ENCODE measurements at regions not wholly inside any gene's neighbourhood (a gene's known extent, or its start where the extent isn't known, plus 50 kb on each side); places are given as distances from the start of the nearest gene placed in this dataset.

DNA sequence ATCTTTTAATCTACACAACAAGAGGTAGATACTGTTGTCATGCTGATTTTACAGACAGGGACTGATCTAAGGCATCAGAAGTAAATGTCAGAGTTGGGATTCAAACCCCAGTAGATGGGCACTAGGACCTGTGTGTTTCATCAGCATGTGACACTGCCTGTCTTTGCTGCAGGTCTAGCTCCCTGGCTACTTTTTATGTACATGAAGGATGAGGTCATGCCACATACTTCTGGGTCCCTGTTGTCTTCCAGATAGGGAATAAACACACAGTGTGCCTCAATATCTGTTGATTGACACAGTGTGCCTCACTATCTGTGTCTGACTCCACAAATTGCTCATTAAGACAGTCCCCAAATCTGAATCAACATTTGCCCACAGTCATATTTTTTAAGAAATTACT, 106.9 kb downstream of the TFAP2B start:
- H3K27ac ChIP-seq (ENCODE audit: low read length): no peak overlapping the region
- H3K9me2 ChIP-seq (ENCODE audit: insufficient read depth, low read length): no peaks in the 10 kb centered on the region
- H3K36me3 ChIP-seq (ENCODE audit: insufficient read depth, low read length): no peaks in the 10 kb centered on the region
- no peaks in the 10 kb centered on the region for H3F3A ChIP-seq (ENCODE audit: insufficient read depth, low read length, poor library complexity, severe bottlenecking)
- TF ChIP-seq, protein P1, sequence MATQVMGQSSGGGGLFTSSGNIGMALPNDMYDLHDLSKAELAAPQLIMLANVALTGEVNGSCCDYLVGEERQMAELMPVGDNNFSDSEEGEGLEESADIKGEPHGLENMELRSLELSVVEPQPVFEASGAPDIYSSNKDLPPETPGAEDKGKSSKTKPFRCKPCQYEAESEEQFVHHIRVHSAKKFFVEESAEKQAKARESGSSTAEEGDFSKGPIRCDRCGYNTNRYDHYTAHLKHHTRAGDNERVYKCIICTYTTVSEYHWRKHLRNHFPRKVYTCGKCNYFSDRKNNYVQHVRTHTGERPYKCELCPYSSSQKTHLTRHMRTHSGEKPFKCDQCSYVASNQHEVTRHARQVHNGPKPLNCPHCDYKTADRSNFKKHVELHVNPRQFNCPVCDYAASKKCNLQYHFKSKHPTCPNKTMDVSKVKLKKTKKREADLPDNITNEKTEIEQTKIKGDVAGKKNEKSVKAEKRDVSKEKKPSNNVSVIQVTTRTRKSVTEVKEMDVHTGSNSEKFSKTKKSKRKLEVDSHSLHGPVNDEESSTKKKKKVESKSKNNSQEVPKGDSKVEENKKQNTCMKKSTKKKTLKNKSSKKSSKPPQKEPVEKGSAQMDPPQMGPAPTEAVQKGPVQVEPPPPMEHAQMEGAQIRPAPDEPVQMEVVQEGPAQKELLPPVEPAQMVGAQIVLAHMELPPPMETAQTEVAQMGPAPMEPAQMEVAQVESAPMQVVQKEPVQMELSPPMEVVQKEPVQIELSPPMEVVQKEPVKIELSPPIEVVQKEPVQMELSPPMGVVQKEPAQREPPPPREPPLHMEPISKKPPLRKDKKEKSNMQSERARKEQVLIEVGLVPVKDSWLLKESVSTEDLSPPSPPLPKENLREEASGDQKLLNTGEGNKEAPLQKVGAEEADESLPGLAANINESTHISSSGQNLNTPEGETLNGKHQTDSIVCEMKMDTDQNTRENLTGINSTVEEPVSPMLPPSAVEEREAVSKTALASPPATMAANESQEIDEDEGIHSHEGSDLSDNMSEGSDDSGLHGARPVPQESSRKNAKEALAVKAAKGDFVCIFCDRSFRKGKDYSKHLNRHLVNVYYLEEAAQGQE (IDR thresholded peaks at IDR 0.05; ENCODE audit: borderline replicate concordance): no peak
- no peak for TF ChIP-seq RAD21 (conservative IDR thresholded peaks at IDR 0.05)
- TF ChIP-seq, protein P2, sequence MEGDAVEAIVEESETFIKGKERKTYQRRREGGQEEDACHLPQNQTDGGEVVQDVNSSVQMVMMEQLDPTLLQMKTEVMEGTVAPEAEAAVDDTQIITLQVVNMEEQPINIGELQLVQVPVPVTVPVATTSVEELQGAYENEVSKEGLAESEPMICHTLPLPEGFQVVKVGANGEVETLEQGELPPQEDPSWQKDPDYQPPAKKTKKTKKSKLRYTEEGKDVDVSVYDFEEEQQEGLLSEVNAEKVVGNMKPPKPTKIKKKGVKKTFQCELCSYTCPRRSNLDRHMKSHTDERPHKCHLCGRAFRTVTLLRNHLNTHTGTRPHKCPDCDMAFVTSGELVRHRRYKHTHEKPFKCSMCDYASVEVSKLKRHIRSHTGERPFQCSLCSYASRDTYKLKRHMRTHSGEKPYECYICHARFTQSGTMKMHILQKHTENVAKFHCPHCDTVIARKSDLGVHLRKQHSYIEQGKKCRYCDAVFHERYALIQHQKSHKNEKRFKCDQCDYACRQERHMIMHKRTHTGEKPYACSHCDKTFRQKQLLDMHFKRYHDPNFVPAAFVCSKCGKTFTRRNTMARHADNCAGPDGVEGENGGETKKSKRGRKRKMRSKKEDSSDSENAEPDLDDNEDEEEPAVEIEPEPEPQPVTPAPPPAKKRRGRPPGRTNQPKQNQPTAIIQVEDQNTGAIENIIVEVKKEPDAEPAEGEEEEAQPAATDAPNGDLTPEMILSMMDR (IDR thresholded peaks at IDR 0.05; ENCODE audit: poor library complexity, severe bottlenecking): no peak
- no peak for TF ChIP-seq EZH2 (IDR thresholded peaks at IDR 0.05; ENCODE audit: borderline replicate concordance, insufficient read depth, low read length, poor library complexity, severe bottlenecking)
- no peak for TF ChIP-seq EP300 (conservative IDR thresholded peaks at IDR 0.05; ENCODE audit: poor library complexity, severe bottlenecking)
- TF ChIP-seq TAF1 (IDR thresholded peaks at IDR 0.05; ENCODE audit: low read depth): no peak
- no peak for TF ChIP-seq SMC3 (conservative IDR thresholded peaks at IDR 0.05; ENCODE audit: poor library complexity)
- TF ChIP-seq MXI1 (conservative IDR thresholded peaks at IDR 0.05; ENCODE audit: poor library complexity, severe bottlenecking): no peak
- no peak for TF ChIP-seq POLR2AphosphoS5 (IDR thresholded peaks at IDR 0.05)
- no peaks in the 10 kb centered on the region for H3K9me3 ChIP-seq (ENCODE audit: low read length)
- no peaks in the 10 kb centered on the region for H3K27me3 ChIP-seq (ENCODE audit: insufficient read depth, low read depth, low read length)
- no peaks in the 10 kb centered on the region for H4K20me1 ChIP-seq (ENCODE audit: insufficient read depth)
- no peak overlapping the region for H3K4me2 ChIP-seq (ENCODE audit: low read length)
- no peak overlapping the region for H3K9ac ChIP-seq (ENCODE audit: low read length)
- no peak overlapping the region for H3K4me3 ChIP-seq (ENCODE audit: low read length)
- H2AFZ ChIP-seq (ENCODE audit: low read depth, low read length): no peak overlapping the region
- no peaks in the 10 kb centered on the region for H3K79me2 ChIP-seq (replicated peaks; ENCODE audit: insufficient read depth, low read length)

DNA sequence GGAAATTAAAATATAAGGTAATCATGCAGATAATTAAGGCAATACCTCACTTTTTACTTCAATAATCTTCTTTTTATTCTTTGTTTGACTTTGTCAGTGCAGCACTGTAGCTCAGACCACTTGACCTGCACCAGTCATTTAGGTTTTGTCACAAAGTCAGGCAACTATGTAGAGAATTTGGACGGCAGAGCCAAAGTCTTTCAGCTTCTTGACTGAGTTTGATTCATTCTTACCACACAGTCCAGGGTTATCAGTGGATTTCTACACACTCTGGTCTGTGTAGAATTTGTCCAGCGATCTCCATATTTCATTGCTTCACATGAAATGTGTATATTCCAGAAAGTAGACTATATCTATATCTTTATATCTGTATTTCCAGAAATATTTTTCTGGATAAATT, 107.3 kb downstream of the TFAP2B start:
- Histone ChIP-seq H2AFZ (ENCODE audit: low read depth, low read length) (no peak overlapping the region), H3K79me2 (replicated peaks; ENCODE audit: insufficient read depth, low read length) (no peaks in the 10 kb centered on the region), H3K4me2 (ENCODE audit: low read length) (no peak overlapping the region), H3K9ac (ENCODE audit: low read length) (no peak overlapping the region), H3K27me3 (ENCODE audit: insufficient read depth, low read depth, low read length) (no peaks in the 10 kb centered on the region), H3F3A (ENCODE audit: insufficient read depth, low read length, poor library complexity, severe bottlenecking) (no peaks in the 10 kb centered on the region), H3K36me3 (ENCODE audit: insufficient read depth, low read length) (no peaks in the 10 kb centered on the region), H3K4me3 (ENCODE audit: low read length) (no peak overlapping the region), H3K9me3 (ENCODE audit: low read length) (no peaks in the 10 kb centered on the region), H4K20me1 (ENCODE audit: insufficient read depth) (no peaks in the 10 kb centered on the region), H3K27ac (ENCODE audit: low read length) (no peak overlapping the region), H3K9me2 (ENCODE audit: insufficient read depth, low read length) (no peaks in the 10 kb centered on the region)
- TF ChIP-seq TAF1 (IDR thresholded peaks at IDR 0.05; ENCODE audit: low read depth): no peak
- TF ChIP-seq SMC3 (conservative IDR thresholded peaks at IDR 0.05; ENCODE audit: poor library complexity): no peak
- TF ChIP-seq, protein P1 (IDR thresholded peaks at IDR 0.05; ENCODE audit: borderline replicate concordance): no peak
- no peak for TF ChIP-seq RAD21 (conservative IDR thresholded peaks at IDR 0.05)
- TF ChIP-seq POLR2AphosphoS5 (IDR thresholded peaks at IDR 0.05): no peak
- TF ChIP-seq, protein P2 (IDR thresholded peaks at IDR 0.05; ENCODE audit: poor library complexity, severe bottlenecking): no peak
- TF ChIP-seq EZH2 (IDR thresholded peaks at IDR 0.05; ENCODE audit: borderline replicate concordance, insufficient read depth, low read length, poor library complexity, severe bottlenecking): no peak
- no peak for TF ChIP-seq MXI1 (conservative IDR thresholded peaks at IDR 0.05; ENCODE audit: poor library complexity, severe bottlenecking)
- no peak for TF ChIP-seq EP300 (conservative IDR thresholded peaks at IDR 0.05; ENCODE audit: poor library complexity, severe bottlenecking)

Data from neural cell (in vitro differentiated cells).